GM12873 (cell line): ENCODE measurements at regions not wholly inside any gene's neighbourhood (a gene's known extent, or its start where the extent isn't known, plus 50 kb on each side); places are given as distances from the start of the nearest gene placed in this dataset.

Experiments used
- CTCF ChIP-seq: IDR thresholded peaks from 2 replicates; pipeline ENCODE4 v1.5.1; 2012; ENCODE audit warnings: low read depth, mild to moderate bottlenecking, moderate library complexity, low read length, control low read depth; ENCODE audit not compliant: insufficient read depth; ENCODE audit errors: missing control alignments

- TF ChIP-seq CTCF = no peak
Observed at GRCh38 chr1:88484881-88485280, 199.2 kb upstream of the PKN2 start.

- TF ChIP-seq CTCF = no peak
Observed at GRCh38 chr1:88488237-88488636, 195.8 kb upstream of the PKN2 start.

- TF ChIP-seq CTCF = no peak
Observed at GRCh38 chr1:88490676-88491075, 193.4 kb upstream of the PKN2 start.

GRCh38 chr1:88499671-88500070 lies 184.4 kb upstream of the PKN2 start:
- TF ChIP-seq CTCF = no peak

- TF ChIP-seq CTCF = no peak
Observed at GRCh38 chr1:88502886-88503285, 181.2 kb upstream of the PKN2 start.

GRCh38 chr1:88503646-88504045 lies 180.4 kb upstream of the PKN2 start:
- TF ChIP-seq CTCF = no peak

- no peak for TF ChIP-seq CTCF
Observed at GRCh38 chr1:88504601-88505000, 179.5 kb upstream of the PKN2 start.

- no peak for TF ChIP-seq CTCF
Observed at GRCh38 chr1:88509379-88509778, 174.7 kb upstream of the PKN2 start.
